ENCODE measurements at regions not wholly inside any gene's neighbourhood (a gene's known extent, or its start where the extent isn't known, plus 50 kb on each side); places are given as distances from the start of the nearest gene placed in this dataset.

DNA sequence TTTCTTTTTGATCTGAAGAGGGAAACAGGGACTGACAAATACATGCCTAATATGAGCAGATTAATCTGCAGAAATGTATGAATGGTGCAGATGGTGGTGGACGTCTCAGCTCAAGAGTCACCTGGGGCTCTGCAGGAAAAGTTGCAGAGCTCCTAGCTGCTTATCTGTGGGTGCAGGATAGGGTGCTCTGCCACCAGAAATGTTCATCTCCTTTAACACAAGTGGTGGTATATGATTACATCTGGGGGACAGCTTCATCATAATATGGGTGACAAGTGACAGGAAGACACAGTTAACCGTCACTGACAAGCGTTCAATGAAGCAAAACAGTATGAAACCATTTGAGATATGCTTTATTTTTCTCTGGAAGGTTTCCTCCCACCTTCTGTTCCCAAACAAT, 121.2 kb upstream of the LINC00305 start:
- TF ChIP-seq, protein P1, sequence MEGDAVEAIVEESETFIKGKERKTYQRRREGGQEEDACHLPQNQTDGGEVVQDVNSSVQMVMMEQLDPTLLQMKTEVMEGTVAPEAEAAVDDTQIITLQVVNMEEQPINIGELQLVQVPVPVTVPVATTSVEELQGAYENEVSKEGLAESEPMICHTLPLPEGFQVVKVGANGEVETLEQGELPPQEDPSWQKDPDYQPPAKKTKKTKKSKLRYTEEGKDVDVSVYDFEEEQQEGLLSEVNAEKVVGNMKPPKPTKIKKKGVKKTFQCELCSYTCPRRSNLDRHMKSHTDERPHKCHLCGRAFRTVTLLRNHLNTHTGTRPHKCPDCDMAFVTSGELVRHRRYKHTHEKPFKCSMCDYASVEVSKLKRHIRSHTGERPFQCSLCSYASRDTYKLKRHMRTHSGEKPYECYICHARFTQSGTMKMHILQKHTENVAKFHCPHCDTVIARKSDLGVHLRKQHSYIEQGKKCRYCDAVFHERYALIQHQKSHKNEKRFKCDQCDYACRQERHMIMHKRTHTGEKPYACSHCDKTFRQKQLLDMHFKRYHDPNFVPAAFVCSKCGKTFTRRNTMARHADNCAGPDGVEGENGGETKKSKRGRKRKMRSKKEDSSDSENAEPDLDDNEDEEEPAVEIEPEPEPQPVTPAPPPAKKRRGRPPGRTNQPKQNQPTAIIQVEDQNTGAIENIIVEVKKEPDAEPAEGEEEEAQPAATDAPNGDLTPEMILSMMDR (conservative IDR thresholded peaks at IDR 0.05; ENCODE audit: low read depth, low read length) = no peak
- TF ChIP-seq EZH2 (IDR thresholded peaks at IDR 0.05; ENCODE audit: low read length, unreplicated experiment) (no peak), EZH2phosphoT487 (IDR thresholded peaks at IDR 0.05; ENCODE audit: borderline replicate concordance, low read length) (no peak)

All from PC-3 (cell line).